ENCODE measurements at regions not wholly inside any gene's neighbourhood (a gene's known extent, or its start where the extent isn't known, plus 50 kb on each side); places are given as distances from the start of the nearest gene placed in this dataset.

GRCh38 chr3:180776433-180776832 is 97.1 kb upstream of the CCDC39 start:
- dilution Hi-C loops (cut with MboI; ENCODE audit: extremely low pct_ligation_motif_present, low sequenced_read_pairs) (no loop called here), intact Hi-C loops (cut with micrococcal nuclease) (no loop called here)
- H3K36me3 ChIP-seq (ENCODE audit: control insufficient read depth in 2 of 2, extremely low read depth in 1 of 2, insufficient read depth in 2 of 2, low read length in 2 of 2), result no peaks in the 10 kb centered on the region
- H3K79me2 ChIP-seq (ENCODE audit: control insufficient read depth, insufficient read depth, low read length), result no peaks in the 10 kb centered on the region
- TF ChIP-seq MAX (IDR thresholded peaks at IDR 0.05; ENCODE audit: insufficient read depth, insufficient read length), result no peak
- no peak for TF ChIP-seq GATA2 (IDR thresholded peaks at IDR 0.05; ENCODE audit: insufficient read depth, insufficient read length, low read depth, low read length)
- TF ChIP-seq CTCF (IDR thresholded peaks at IDR 0.05; ENCODE audit: extremely low read depth in 1 of 2, insufficient read depth in 1 of 2, low read depth in 1 of 2, low read length in 2 of 2), result no peak
- no peak for TF ChIP-seq EZH2 (IDR thresholded peaks at IDR 0.05; ENCODE audit: borderline replicate concordance, low read depth, low read length, severe bottlenecking)
- no peak for TF ChIP-seq POLR2A (IDR thresholded peaks at IDR 0.05; ENCODE audit: low read depth, low read length)
- TF ChIP-seq MYC (IDR thresholded peaks at IDR 0.05; ENCODE audit: low read depth, low read length), result no peak
- no peak for TF ChIP-seq POLR2AphosphoS5 (IDR thresholded peaks at IDR 0.05; ENCODE audit: insufficient read depth, low read depth, low read length)
- TF ChIP-seq FOS (IDR thresholded peaks at IDR 0.05; ENCODE audit: borderline replicate concordance, insufficient read depth, low read length), result no peak
- TF ChIP-seq JUN (IDR thresholded peaks at IDR 0.05; ENCODE audit: borderline replicate concordance, insufficient read depth, insufficient read length, low read depth), result no peak
- no peaks in the 10 kb centered on the region for H4K20me1 ChIP-seq (replicated peaks; ENCODE audit: control insufficient read depth, extremely low read depth, insufficient read depth, low read length)
- H3K4me3 ChIP-seq (replicated peaks in 1 of 3; ENCODE audit: insufficient read depth in 1 of 3, low read depth in 1 of 3, low read length in 3 of 3), result no peak overlapping the region
- CTCF ChIA-PET, result no interaction called here
- H3K27me3 ChIP-seq (ENCODE audit: control insufficient read depth in 2 of 2, insufficient read depth in 2 of 2, low read length in 2 of 2), result no peaks in the 10 kb centered on the region
- no peaks in the 10 kb centered on the region for H3K4me1 ChIP-seq (ENCODE audit: control insufficient read depth, extremely low read depth, insufficient read depth, low read length)
- H3K9me3 ChIP-seq (replicated peaks; ENCODE audit: control insufficient read depth, insufficient read depth, low read length), result no peaks in the 10 kb centered on the region
- FAIRE-seq, result no peak
- H3K27ac ChIP-seq (ENCODE audit: insufficient read depth, low read depth, low read length), result no peak overlapping the region
- POLR2A ChIA-PET, result no interaction called here
- no peak for DNase-seq (ENCODE audit: low read depth, low spot score)
- no peak overlapping the region for H3K4me2 ChIP-seq (ENCODE audit: insufficient read depth, low read length)
- no TSS peak for BruUV-seq (replicated peaks)
- no peak overlapping the region for H3K9ac ChIP-seq (replicated peaks; ENCODE audit: extremely low read depth, insufficient read depth, low read length)
- no peak overlapping the region for H2AFZ ChIP-seq (ENCODE audit: low read depth, low read length)
- H3K9me1 ChIP-seq (replicated peaks; ENCODE audit: control insufficient read depth, extremely low read depth, insufficient read depth, low read length), result no peaks in the 10 kb centered on the region

Data from endothelial cell of umbilical vein (primary cell).